Esophagus muscularis mucosa (tissue), 4 donors: ENCODE measurements at regions not wholly inside any gene's neighbourhood (a gene's known extent, or its start where the extent isn't known, plus 50 kb on each side); places are given as distances from the start of the nearest gene placed in this dataset.

Experiments used
- CTCF ChIP-seq, 3 experiments: fragments of 200-600 bp in 2 of 3; fragments of 450-650 bp in 1 of 3; sonication (generic) in 2 of 3; IDR thresholded peaks; one replicate each; pipeline ENCODE4 v1.5.1; 2017 to 2019; ENCODE audit warnings: antibody characterized with exemption in 3 of 3, mild to moderate bottlenecking in 2 of 3, moderate library complexity in 1 of 3
- EP300 ChIP-seq: sonication (generic); formaldehyde crosslinking; IDR thresholded peaks from one replicate; pipeline ENCODE4 v1.6.1; 2017; ENCODE audit warnings: antibody characterized with exemption
- POLR2A ChIP-seq: fragments of 450-650 bp; IDR thresholded peaks from one replicate; pipeline ENCODE4 v1.6.1; 2017; ENCODE audit warnings: antibody characterized with exemption, moderate library complexity, mild to moderate bottlenecking, low read depth
- POLR2AphosphoS5 ChIP-seq, 2 donors: sonication (generic); formaldehyde crosslinking; IDR thresholded peaks; one replicate each; pipeline ENCODE4 v1.6.1; 2017; ENCODE audit warnings: antibody characterized with exemption in 2 of 2

- TF ChIP-seq CTCF (IDR thresholded peaks at IDR 0.05) = no peak
- TF ChIP-seq POLR2A = no peak
- TF ChIP-seq POLR2AphosphoS5 (IDR thresholded peaks at IDR 0.05) = no peak
- no peak for TF ChIP-seq EP300
These were observed 139.7 kb upstream of the TPM1 start for GRCh38 chr15:62902821-62903220.
